Activated CD4-positive, CD25-positive, alpha-beta regulatory T cell treated with anti-CD3 and anti-CD28 coated beads, Interleukin-2, amount 50 U/mL, for 16 hours (primary cell): ENCODE measurements at regions not wholly inside any gene's neighbourhood (a gene's known extent, or its start where the extent isn't known, plus 50 kb on each side); places are given as distances from the start of the nearest gene placed in this dataset.

ENCODE experiments used
- DNase-seq: peaks from one replicate; pipeline ENCODE4 v3.0.0-alpha.2; 2020; ENCODE audit warnings: low read depth, low spot score

GRCh38 chr9:38313421-38313820 lies 79.1 kb upstream of the ALDH1B1 start:
- DNase-seq: no peak

DNA sequence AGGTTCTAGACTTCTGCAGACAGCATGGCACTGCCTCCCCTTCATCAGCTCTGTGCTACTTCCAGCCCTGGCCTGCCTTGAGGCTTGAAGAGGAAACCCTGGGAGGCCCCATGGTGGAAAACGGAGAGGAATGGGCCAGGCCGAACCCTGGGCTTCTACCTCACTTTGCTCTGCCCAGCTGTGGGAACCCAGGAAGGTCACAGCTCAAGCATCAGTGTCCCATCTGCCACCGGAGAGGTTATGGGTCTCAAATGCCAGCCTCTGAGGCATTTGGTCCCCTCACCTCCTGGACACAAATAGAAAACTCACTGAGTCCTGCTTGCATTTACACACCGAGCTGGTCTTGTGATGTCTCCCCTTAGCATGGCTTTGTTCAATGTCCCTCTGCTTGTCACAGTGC lies 80.1 kb upstream of the ALDH1B1 start:
- DNase-seq: no peak

- no peak for DNase-seq
Observed at GRCh38 chr9:38311382-38312270, 80.9 kb upstream of the ALDH1B1 start.

DNA sequence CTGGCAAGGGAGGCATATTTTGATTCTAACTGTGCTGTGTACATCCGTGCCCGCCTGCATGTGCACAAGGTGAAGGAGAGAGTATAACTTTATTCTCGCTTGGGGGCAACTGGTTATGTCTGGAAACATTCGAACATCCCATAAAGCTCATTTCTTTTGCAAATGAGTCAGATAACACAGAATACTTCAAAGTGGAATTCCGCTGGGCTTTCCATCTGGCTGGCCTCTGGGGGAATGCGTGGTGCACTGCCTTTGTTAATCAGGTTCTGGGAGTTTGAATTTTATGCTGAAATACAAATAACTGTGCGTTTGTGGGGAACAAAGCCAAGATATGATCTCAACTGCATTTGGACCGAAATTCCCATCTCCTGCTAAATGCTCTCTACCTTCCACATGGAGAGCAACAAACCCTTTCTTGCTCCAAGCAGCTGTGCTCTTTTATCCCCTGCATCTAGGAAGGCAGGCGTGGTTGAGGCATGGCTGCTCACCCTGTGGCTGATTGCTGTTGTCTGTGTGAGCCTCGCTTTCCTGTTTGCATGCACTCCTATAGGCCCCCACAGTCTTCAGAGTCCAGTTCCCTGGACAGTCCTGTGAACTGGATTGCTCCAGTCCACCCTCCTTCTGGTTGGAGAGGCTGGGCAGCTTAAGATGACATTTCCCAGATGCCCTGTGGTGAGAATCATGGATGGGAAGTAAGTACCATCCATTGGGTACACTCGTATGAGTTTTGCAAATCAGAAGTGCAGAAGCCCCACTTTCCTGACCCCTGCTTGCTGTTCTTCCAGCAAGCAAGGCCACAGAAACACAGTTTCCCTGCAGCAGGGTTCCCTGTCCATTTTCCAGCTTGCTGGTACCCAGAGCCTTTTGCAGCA lies 82.9 kb upstream of the ALDH1B1 start:
- DNase-seq: no peak

DNA sequence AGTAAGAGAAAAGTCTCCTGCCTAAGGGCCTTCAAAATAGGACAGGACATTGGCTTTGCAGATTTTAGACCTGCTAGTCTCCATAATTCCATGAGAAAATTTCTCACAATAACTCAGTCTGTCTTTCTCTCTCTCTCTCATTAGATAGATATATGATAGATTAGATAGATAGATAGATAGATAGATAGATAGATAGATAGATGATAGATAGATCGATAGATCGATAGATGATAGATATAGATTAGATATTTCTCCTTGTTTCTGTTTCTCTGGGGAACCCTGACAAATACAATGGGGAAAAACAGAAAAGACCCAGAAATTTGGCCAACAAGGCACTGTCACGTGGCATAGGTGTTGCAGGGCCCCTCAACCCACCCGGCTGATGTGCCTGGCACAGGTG lies 84.4 kb upstream of the ALDH1B1 start:
- no peak for DNase-seq

DNA sequence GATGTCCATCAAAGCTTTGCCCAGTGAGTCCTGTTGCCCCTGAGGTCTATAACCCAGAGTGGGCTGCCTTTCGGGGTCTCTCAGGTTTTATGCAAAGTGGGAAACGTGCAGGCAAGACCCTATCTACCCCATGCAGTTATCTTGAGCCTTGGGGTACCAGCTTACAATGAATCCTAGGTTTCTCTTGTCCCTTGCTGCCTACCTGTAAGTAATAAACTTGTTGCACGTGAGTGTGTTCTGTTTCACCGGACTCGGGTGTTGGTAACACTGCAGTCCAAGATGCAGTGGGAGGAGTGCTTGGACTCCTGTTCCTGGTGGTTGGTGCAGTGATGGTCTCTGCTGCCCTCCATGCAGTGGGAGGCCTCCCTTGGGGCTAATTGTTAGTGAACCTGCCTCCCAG lies 85.6 kb upstream of the ALDH1B1 start:
- no peak for DNase-seq

DNA sequence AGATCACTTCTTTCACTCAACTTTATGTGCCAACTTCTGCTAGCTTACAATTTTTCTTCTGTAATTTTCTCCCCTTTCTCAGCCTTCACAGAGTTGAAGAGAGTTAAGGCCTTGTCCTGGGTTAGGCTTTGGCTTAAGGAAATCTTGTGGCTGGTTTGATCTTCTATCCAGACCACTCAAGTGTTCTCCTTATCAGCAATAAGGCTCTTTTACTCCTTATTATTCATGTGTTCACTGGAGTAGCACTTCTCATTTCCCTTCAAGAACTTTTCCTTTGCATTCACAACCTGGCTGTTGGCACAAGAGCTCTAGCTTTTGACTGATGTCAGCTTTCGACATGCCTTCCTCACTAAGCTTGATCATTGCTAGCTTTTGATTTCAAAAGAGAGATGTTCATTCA lies 86.9 kb upstream of the ALDH1B1 start:
- no peak for DNase-seq

DNA sequence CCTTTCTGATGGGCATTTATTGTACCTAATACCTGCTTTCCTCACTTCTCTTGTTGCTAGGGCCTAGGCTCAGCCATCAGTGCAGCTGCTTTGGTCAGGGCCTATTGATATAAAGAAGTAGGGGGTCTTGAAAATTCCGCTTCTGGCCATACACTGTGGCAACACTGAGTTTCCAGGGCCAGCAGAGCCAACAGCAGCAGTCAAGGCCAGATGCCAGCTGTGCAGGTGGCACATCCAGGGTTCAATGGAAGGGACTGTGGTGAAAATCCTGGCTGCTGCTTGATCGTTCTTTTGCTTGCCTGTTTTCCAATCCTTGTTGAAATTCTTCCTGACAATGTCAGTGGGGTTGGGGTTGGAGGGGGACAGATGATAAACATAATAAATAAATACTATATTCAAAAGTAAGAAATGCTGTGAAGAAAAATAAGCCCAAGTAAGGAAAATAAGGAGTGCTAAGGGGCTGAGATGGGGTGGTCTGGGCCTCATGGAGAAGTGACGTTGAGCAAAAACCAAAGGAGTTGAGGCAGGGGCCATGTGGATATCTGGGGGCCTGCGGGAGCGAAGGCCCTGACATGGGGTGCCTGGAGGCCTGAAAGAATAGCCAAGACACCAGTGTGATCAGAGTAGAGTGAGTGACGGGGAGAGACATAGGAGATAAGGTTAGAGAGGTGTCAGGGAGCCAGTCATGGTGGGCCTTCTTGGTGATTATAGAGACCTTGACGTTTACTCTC lies 91.0 kb upstream of the ALDH1B1 start:
- no peak for DNase-seq

- no peak for DNase-seq
Observed at GRCh38 chr9:38299856-38300255, 92.6 kb upstream of the ALDH1B1 start.

GRCh38 chr9:38298904-38299303 lies 93.6 kb upstream of the ALDH1B1 start:
- no peak for DNase-seq

DNA sequence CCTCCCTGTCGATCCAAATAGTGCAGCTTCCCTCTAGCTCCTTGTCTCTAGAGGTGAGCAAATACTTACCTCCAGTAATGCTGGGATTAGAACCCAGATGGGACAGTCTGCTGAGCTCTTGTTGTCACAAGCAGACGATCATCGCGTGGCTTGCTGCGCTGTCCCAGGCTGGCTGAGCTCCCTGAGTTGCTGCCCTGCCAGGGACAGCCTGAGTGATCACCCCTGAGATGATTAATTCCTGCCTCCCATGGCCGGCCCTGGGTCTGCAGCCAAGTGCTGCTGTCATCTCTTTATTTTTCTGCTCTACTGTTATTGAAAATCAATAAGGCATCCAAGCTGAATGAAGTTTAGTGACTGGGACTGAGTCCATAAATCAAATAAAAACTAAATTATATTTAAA lies 94.0 kb upstream of the ALDH1B1 start:
- DNase-seq: no peak

DNA sequence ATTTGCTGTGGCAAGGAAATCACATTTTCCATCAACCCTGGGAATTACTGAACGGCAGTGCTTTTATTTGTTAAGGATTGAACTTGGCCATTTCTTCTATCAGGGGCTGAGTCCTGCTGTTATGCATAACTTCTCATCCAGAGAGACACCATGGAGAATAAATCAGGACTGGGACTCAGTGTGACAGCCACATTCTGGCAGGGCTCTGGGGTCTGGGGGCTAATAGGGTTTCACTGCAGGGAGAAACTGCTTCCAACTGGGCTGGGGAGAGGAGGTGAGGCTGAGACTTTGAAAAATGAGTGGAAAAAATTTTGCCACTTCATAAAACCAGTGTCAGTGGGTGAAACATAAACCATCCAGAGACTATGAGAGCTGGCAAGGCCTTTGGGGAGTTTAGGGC lies 95.7 kb upstream of the ALDH1B1 start:
- no peak for DNase-seq

DNA sequence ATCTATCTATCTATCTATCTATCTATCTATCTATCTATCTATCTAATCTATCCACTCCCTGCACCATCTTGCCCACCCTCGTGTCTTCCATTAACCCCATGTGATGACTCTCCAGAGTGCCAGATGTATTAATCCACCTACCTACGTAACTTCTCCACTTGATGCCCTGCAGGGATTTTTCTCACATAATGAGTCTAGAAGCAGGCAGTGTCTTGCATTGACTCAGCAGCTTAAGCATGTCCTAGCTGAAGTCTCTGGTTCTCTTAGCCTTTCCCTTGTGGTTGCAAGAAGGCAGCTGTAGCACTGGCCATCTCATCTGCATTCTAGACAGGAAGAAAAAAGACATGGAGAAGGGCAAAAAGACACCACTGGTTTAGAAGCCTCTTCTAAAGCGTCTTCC lies 96.7 kb upstream of the ALDH1B1 start:
- no peak for DNase-seq

DNA sequence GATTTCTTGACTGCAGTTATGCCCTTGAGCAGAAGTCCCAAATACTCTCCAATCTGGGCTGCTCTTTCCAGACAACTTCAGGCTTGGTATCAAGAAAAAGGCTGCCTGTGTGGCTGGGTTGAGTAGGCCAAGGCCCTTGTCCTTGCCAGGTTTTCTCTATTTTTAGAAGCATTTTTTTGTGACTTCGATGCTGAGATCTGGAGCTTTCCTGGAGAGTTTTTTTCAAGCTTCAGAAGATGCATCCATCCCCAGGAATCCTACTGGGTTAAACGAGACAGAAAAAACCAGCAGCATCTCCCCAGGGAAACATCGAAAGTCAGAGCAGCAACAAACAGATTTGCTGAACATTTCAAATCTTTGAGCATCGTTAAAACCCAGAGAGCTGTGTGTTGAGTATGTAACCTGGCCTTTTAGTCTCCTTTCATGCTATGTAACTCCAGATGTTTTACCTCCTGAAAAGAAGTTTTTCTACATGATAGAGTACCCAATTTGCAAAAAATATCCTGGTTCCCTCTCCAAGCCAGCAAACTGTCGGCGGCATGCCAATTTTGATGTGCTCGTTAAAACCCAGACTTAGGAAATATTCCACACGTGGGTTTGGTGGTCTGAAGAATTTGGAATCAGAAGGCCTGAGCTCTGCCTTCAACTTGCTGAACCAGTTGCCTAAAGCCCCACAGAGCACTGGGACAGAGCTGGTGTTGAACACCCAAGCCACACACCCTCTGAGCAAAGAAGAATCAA lies 98.1 kb upstream of the ALDH1B1 start:
- DNase-seq: no peak

GRCh38 chr9:38293022-38293421 lies 99.5 kb upstream of the ALDH1B1 start:
- no peak for DNase-seq

DNA sequence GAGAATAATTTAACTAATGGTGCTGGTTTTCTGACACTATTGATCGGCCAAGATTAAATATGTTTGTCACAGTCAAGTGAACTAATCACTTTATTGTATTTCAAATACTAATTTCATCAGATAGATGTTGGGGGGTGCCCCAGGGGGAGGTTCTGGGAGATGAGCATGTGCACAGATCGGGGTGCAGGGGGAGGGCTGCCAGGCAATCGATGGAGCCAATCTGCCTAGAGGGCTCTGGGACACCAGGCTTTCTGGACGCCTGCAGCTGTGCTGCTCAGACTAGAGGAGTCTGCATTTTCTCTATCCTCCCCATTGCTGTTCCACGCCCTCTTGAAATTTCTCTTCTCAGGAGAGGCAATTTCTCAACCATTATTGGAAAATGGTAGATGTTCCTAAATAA lies 100.0 kb upstream of the ALDH1B1 start:
- no peak for DNase-seq

- DNase-seq: no peak
Observed at GRCh38 chr9:38289866-38290245, 102.6 kb upstream of the ALDH1B1 start.

- DNase-seq: no peak
Observed at GRCh38 chr9:38289236-38289865, 103.2 kb upstream of the ALDH1B1 start.

GRCh38 chr9:38288502-38288901 lies 104.0 kb upstream of the ALDH1B1 start:
- no peak for DNase-seq

DNA sequence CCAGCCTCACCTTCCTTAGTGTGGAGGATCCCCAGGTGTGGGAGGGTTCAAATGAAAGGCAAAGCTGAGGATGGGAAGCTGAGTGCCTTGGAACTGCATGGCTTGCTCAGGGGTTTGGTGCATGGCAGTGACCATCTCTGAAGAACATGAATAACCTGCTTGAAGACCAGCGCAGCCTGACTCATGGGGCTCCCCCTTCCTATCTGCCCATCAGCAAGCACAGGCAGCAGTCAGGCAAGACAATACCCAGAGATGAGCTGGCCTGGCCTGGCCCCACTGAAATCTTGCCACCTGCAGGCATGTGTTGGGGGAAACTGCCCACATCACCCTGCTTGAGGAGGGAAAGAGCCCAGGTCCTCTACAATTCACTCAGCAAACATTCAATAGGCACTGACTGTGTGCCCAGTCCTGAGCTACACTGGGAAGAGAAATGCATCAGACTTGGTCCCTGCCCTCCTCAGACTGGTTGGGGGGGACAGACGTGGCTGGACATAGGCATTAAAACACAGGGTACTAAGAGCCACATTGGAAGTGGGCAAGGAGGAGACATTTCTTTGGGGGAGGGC lies 105.0 kb upstream of the ALDH1B1 start:
- DNase-seq: no peak

- DNase-seq: no peak
Observed at GRCh38 chr9:38286766-38287165, 105.7 kb upstream of the ALDH1B1 start.
